ENCODE measurements at regions not wholly inside any gene's neighbourhood (a gene's known extent, or its start where the extent isn't known, plus 50 kb on each side); places are given as distances from the start of the nearest gene placed in this dataset.

DNA sequence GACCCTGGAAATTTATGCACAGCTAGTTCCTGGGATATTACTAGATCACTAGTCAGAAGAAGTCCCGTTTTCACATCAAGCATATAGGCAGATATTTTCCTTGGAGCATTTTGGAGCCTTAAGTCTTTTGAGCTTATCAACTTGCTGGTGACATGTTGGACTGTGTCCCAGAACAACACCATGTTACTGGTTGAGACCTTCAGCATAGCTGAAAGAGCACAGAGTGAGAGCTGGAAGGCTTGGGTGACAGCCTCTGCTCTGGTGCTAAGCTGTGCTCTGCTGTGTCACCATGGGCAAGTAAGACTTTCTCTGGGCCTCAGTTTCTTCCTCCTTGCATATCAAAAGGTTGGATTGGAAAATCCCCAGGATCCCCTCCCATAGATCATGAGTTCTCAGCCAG, 116.6 kb upstream of the FRMPD4 start:
- H3K4me1 ChIP-seq (ENCODE audit: insufficient read depth, low read length, poor library complexity, severe bottlenecking) = no peaks in the 10 kb centered on the region
- H3K27ac ChIP-seq (ENCODE audit: low read depth, low read length, poor library complexity, severe bottlenecking) = no peak overlapping the region
- intact Hi-C loops (cut with micrococcal nuclease; ENCODE audit: unreplicated experiment) = no loop called here
- DNase-seq (ENCODE audit: low spot score) = no peak
- H3K27me3 ChIP-seq (replicated peaks; ENCODE audit: insufficient read depth, low read depth, low read length, poor library complexity) = no peaks in the 10 kb centered on the region
- CTCF ChIA-PET = no interaction called here
- no TSS peak for BruUV-seq (replicated peaks)
- POLR2A ChIA-PET (ENCODE audit: low non-redundant PET) = no interaction called here
- no peak for TF ChIP-seq CTCF (conservative IDR thresholded peaks at IDR 0.05; ENCODE audit: low read depth, low read length)
- no peak for TF ChIP-seq EZH2 (IDR thresholded peaks at IDR 0.05; ENCODE audit: borderline replicate concordance, low read depth, low read length, poor library complexity, severe bottlenecking)
- no peaks in the 10 kb centered on the region for H3K36me3 ChIP-seq (ENCODE audit: insufficient read depth, low read length, poor library complexity, severe bottlenecking)
- H3K4me3 ChIP-seq (ENCODE audit: low read depth, low read length, poor library complexity, severe bottlenecking) = no peak overlapping the region
- no peaks in the 10 kb centered on the region for H3K9me3 ChIP-seq (ENCODE audit: low read depth, low read length, poor library complexity, severe bottlenecking)

- CTCF ChIA-PET = no interaction called here
- Histone ChIP-seq H3K9me3 (ENCODE audit: low read depth, low read length, poor library complexity, severe bottlenecking) (no peaks in the 10 kb centered on the region), H3K4me1 (ENCODE audit: insufficient read depth, low read length, poor library complexity, severe bottlenecking) (no peaks in the 10 kb centered on the region), H3K27me3 (replicated peaks; ENCODE audit: insufficient read depth, low read depth, low read length, poor library complexity) (no peaks in the 10 kb centered on the region), H3K27ac (ENCODE audit: low read depth, low read length, poor library complexity, severe bottlenecking) (no peak overlapping the region), H3K36me3 (ENCODE audit: insufficient read depth, low read length, poor library complexity, severe bottlenecking) (no peaks in the 10 kb centered on the region), H3K4me3 (ENCODE audit: low read depth, low read length, poor library complexity, severe bottlenecking) (no peak overlapping the region)
- no peak for DNase-seq (ENCODE audit: low spot score)
- no TSS peak for BruUV-seq (replicated peaks)
- TF ChIP-seq EZH2 (IDR thresholded peaks at IDR 0.05; ENCODE audit: borderline replicate concordance, low read depth, low read length, poor library complexity, severe bottlenecking) (no peak), CTCF (conservative IDR thresholded peaks at IDR 0.05; ENCODE audit: low read depth, low read length) (no peak)
- intact Hi-C loops (cut with micrococcal nuclease; ENCODE audit: unreplicated experiment) = no loop called here
- POLR2A ChIA-PET (ENCODE audit: low non-redundant PET) = no interaction called here
Measured at GRCh38 chrX:12026481-12026880, 111.8 kb upstream of the FRMPD4 start.

- no peaks in the 10 kb centered on the region for H3K9me3 ChIP-seq (ENCODE audit: low read depth, low read length, poor library complexity, severe bottlenecking)
- DNase-seq (ENCODE audit: low spot score) = no peak
- H3K4me1 ChIP-seq (ENCODE audit: insufficient read depth, low read length, poor library complexity, severe bottlenecking) = no peaks in the 10 kb centered on the region
- no peak overlapping the region for H3K27ac ChIP-seq (ENCODE audit: low read depth, low read length, poor library complexity, severe bottlenecking)
- no TSS peak for BruUV-seq (replicated peaks)
- H3K27me3 ChIP-seq (replicated peaks; ENCODE audit: insufficient read depth, low read depth, low read length, poor library complexity) = no peaks in the 10 kb centered on the region
- H3K36me3 ChIP-seq (ENCODE audit: insufficient read depth, low read length, poor library complexity, severe bottlenecking) = no peaks in the 10 kb centered on the region
- ChIA-PET CTCF (no interaction called here), POLR2A (ENCODE audit: low non-redundant PET) (no interaction called here)
- TF ChIP-seq EZH2 (IDR thresholded peaks at IDR 0.05; ENCODE audit: borderline replicate concordance, low read depth, low read length, poor library complexity, severe bottlenecking) = no peak
- TF ChIP-seq CTCF (conservative IDR thresholded peaks at IDR 0.05; ENCODE audit: low read depth, low read length) = no peak
- intact Hi-C loops (cut with micrococcal nuclease; ENCODE audit: unreplicated experiment) = no loop called here
- H3K4me3 ChIP-seq (ENCODE audit: low read depth, low read length, poor library complexity, severe bottlenecking) = no peak overlapping the region
Measured at GRCh38 chrX:12032082-12032481, 106.2 kb upstream of the FRMPD4 start.
